ENCODE measurements at regions not wholly inside any gene's neighbourhood (a gene's known extent, or its start where the extent isn't known, plus 50 kb on each side); places are given as distances from the start of the nearest gene placed in this dataset.
A peak's percentile ranks its signal among the peaks of the same experiment; 100 is the strongest.
"Not testable (repeated sequence)": the region's sequence is repeated elsewhere in the genome, so short reads cannot be mapped to it uniquely, and the experiment has no call there.

- no peak for DNase-seq (ENCODE audit: low read depth in 4 of 4, low spot score in 3 of 4)
Observed at GRCh38 chr3:174336784-174337183, 522.4 kb upstream of the NAALADL2 start.

GRCh38 chr3:174337227-174337626, 521.9 kb upstream of the NAALADL2 start:
- DNase-seq (ENCODE audit: low read depth in 4 of 4, low spot score in 3 of 4), result no peak

- no peak for DNase-seq (ENCODE audit: low read depth in 4 of 4, low spot score in 3 of 4)
Observed at GRCh38 chr3:174340624-174341587, 518.2 kb upstream of the NAALADL2 start.

GRCh38 chr3:174342171-174342570, 517.0 kb upstream of the NAALADL2 start:
- no peak for DNase-seq (ENCODE audit: low read depth in 4 of 4, low spot score in 3 of 4)

- DNase-seq (ENCODE audit: low read depth in 4 of 4, low spot score in 3 of 4), result no peak
Observed at GRCh38 chr3:174342941-174343501, 516.1 kb upstream of the NAALADL2 start.

- no peak for DNase-seq (ENCODE audit: low read depth in 4 of 4, low spot score in 3 of 4)
Observed at GRCh38 chr3:174346141-174346540, 513.0 kb upstream of the NAALADL2 start.

- peak in 2 of 4 donors; percentile 5 to 12 for DNase-seq (ENCODE audit: low read depth in 4 of 4, low spot score in 3 of 4)
Observed at GRCh38 chr3:174346571-174346970, 512.6 kb upstream of the NAALADL2 start.

- no peak for DNase-seq (ENCODE audit: low read depth in 4 of 4, low spot score in 3 of 4)
Observed at GRCh38 chr3:174347474-174348138, 511.5 kb upstream of the NAALADL2 start.

- no peak for DNase-seq (ENCODE audit: low read depth in 4 of 4, low spot score in 3 of 4)
Observed at GRCh38 chr3:174352227-174352626, 506.9 kb upstream of the NAALADL2 start.

GRCh38 chr3:174355505-174355904, 503.6 kb upstream of the NAALADL2 start:
- no peak for DNase-seq (ENCODE audit: low read depth in 4 of 4, low spot score in 3 of 4)

GRCh38 chr3:174356596-174356995, 502.5 kb upstream of the NAALADL2 start:
- DNase-seq (ENCODE audit: low read depth in 4 of 4, low spot score in 3 of 4), result no peak

GRCh38 chr3:174358252-174358651, 500.9 kb upstream of the NAALADL2 start:
- DNase-seq (ENCODE audit: low read depth in 4 of 4, low spot score in 3 of 4), result no peak

GRCh38 chr3:174362556-174362955, 496.6 kb upstream of the NAALADL2 start:
- DNase-seq (ENCODE audit: low read depth in 4 of 4, low spot score in 3 of 4), result no peak

GRCh38 chr3:174363256-174363655, 495.9 kb upstream of the NAALADL2 start:
- DNase-seq (ENCODE audit: low read depth in 4 of 4, low spot score in 3 of 4), result no peak

- DNase-seq (ENCODE audit: low read depth in 4 of 4, low spot score in 3 of 4), result no peak
Observed at GRCh38 chr3:174365796-174366195, 493.3 kb upstream of the NAALADL2 start.

- DNase-seq (ENCODE audit: low read depth in 4 of 4, low spot score in 3 of 4), result not testable (repeated sequence)
Observed at GRCh38 chr3:174366904-174367303, 492.2 kb upstream of the NAALADL2 start.

GRCh38 chr3:174376346-174376745, 482.8 kb upstream of the NAALADL2 start:
- DNase-seq (ENCODE audit: low read depth in 4 of 4, low spot score in 3 of 4), result no peak

GRCh38 chr3:174377096-174377495, 482.0 kb upstream of the NAALADL2 start:
- no peak for DNase-seq (ENCODE audit: low read depth in 4 of 4, low spot score in 3 of 4)

- no peak for DNase-seq (ENCODE audit: low read depth in 4 of 4, low spot score in 3 of 4)
Observed at GRCh38 chr3:174377684-174378083, 481.4 kb upstream of the NAALADL2 start.

GRCh38 chr3:174382878-174383277, 476.3 kb upstream of the NAALADL2 start:
- no peak for DNase-seq (ENCODE audit: low read depth in 4 of 4, low spot score in 3 of 4)

- no peak for DNase-seq (ENCODE audit: low read depth in 4 of 4, low spot score in 3 of 4)
Observed at GRCh38 chr3:174387736-174388135, 471.4 kb upstream of the NAALADL2 start.
